ENCODE measurements at regions not wholly inside any gene's neighbourhood (a gene's known extent, or its start where the extent isn't known, plus 50 kb on each side); places are given as distances from the start of the nearest gene placed in this dataset.

DNA sequence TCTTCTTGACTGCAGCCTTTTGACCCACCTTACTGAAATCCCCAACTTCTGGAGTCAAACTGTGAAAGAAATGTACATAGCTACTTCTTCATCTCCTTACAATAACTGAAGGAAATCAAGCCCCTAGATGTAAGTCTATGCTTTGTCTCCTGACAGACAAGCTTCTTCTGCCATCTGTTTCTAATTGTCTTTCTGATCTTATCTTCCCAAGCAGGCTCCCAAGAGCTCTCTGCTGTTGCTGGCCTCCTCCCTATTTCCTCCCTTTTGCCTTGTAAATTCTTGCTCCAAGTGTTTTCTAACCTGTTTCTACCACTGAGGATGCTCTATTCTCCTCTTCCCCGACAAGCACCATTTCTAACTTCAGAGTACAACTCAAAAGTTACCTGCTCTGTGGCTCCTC lies 77.4 kb upstream of the OSR1 start:
- TF ChIP-seq CTCF (conservative IDR thresholded peaks at IDR 0.05; ENCODE audit: low read depth, low read length) (no peak), EZH2 (IDR thresholded peaks at IDR 0.05; ENCODE audit: borderline replicate concordance, low read depth, low read length, poor library complexity, severe bottlenecking) (no peak)
